H1 (cell line): ENCODE measurements at regions not wholly inside any gene's neighbourhood (a gene's known extent, or its start where the extent isn't known, plus 50 kb on each side); places are given as distances from the start of the nearest gene placed in this dataset.

Experiments
- CTCF ChIA-PET: fragments of 300-600 bp; sonication (Branson Sonifier 250); formaldehyde crosslinking; loops from one replicate; lab custom pipeline; 2021; ENCODE audit not compliant: partially characterized antibody; lab: Charles Lee
- POLR2A ChIA-PET: fragments of 300-600 bp; sonication (Branson Sonifier 250); formaldehyde crosslinking; loops from one replicate; lab custom pipeline; 2021; ENCODE audit warnings: inconsistent platforms; ENCODE audit not compliant: partially characterized antibody; lab: Charles Lee
- DNase-seq, 2 experiments: peaks; one replicate each; pipeline versions ENCODE4 v3.0.0 to v3.0.0-alpha.2; 2010 to 2022; ENCODE audit warnings: low spot score in 2 of 2, low read depth in 1 of 2, mixed read lengths in 1 of 2
- FAIRE-seq: peaks from 2 replicates; lab custom pipeline; 2011; peaks lifted over from hg19 to GRCh38; lab: Jason Lieb, UNC
- H2AFZ ChIP-seq: 2 replicates; pipeline ENCODE4 v1.8.1; 2012; ENCODE audit warnings: low read length, inconsistent platforms
- H2AK5ac ChIP-seq: 2 replicates; pipeline ENCODE4 v1.6.1; 2013; ENCODE audit warnings: low read depth, low read length
- H2BK120ac ChIP-seq: replicated peaks from 2 replicates; pipeline ENCODE3; 2013; ENCODE audit warnings: low read depth, low read length, inconsistent platforms
- H2BK12ac ChIP-seq: 2 replicates; pipeline ENCODE4 v1.6.1; 2013; ENCODE audit warnings: low read depth, low read length
- H2BK15ac ChIP-seq: 2 replicates; pipeline ENCODE4 v1.6.1; 2013; ENCODE audit warnings: low read length
- H2BK20ac ChIP-seq: 2 replicates; pipeline ENCODE4 v1.6.1; 2013; ENCODE audit warnings: low read length
- H2BK5ac ChIP-seq: 2 replicates; pipeline ENCODE4 v1.6.1; 2013; ENCODE audit warnings: low read depth, low read length
- H3K14ac ChIP-seq: 2 replicates; pipeline ENCODE4 v1.6.1; 2013; ENCODE audit warnings: inconsistent platforms; ENCODE audit not compliant: insufficient read length
- H3K18ac ChIP-seq: 2 replicates; pipeline ENCODE4 v1.6.1; 2013; ENCODE audit warnings: low read length; ENCODE audit errors: extremely low read depth
- H3K23ac ChIP-seq: 2 replicates; pipeline ENCODE4 v1.6.1; 2013; ENCODE audit warnings: inconsistent platforms; ENCODE audit not compliant: insufficient read length
- H3K23me2 ChIP-seq: 2 replicates; pipeline ENCODE4 v1.6.1; 2013; ENCODE audit warnings: low read depth, low read length
- H3K27ac ChIP-seq: 2 replicates; pipeline ENCODE4 v1.6.1; 2011; ENCODE audit warnings: low read depth, low read length, inconsistent platforms
- H3K27me3 ChIP-seq, 4 experiments: replicated peaks in 1 of 4; 1 replicate in 1 of 4; 2 replicates in 3 of 4; pipeline versions ENCODE4 v1.6.1 to v1.8.1; 2011 to 2013; ENCODE audit warnings: low read length in 3 of 4, mild to moderate bottlenecking in 3 of 4, inconsistent platforms in 2 of 4, mixed read lengths in 2 of 4, moderate library complexity in 1 of 4; ENCODE audit not compliant: control insufficient read depth in 3 of 4, insufficient read depth in 3 of 4; ENCODE audit errors: extremely low read depth in 1 of 4
- H3K36me3 ChIP-seq, 4 experiments: 2 replicates each; pipeline versions ENCODE4 v1.6.1 to v1.8.1; 2011 to 2013; ENCODE audit warnings: mild to moderate bottlenecking in 4 of 4, low read length in 3 of 4, moderate library complexity in 2 of 4, control low read depth in 1 of 4, inconsistent platforms in 1 of 4; ENCODE audit not compliant: insufficient read depth in 4 of 4, control insufficient read depth in 2 of 4
- H3K4ac ChIP-seq: replicated peaks from 2 replicates; pipeline ENCODE3; 2013; ENCODE audit warnings: low read length, low read depth, mixed read lengths, inconsistent platforms; ENCODE audit not compliant: insufficient read length
- H3K4me1 ChIP-seq, 4 experiments: replicated peaks in 1 of 4; 1 replicate in 1 of 4; 2 replicates in 3 of 4; pipeline versions ENCODE4 v1.6.1 to v1.8.1; 2011 to 2013; ENCODE audit warnings: low read length in 3 of 4, inconsistent platforms in 2 of 4, mixed read lengths in 1 of 4; ENCODE audit not compliant: insufficient read depth in 4 of 4, control insufficient read depth in 3 of 4
- H3K4me2 ChIP-seq, 2 experiments: 2 replicates each; pipeline versions ENCODE4 v1.6.1 to v1.8.1; 2011 to 2013; ENCODE audit warnings: low read depth in 2 of 2, low read length in 2 of 2, control low read depth in 1 of 2, inconsistent platforms in 1 of 2, mild to moderate bottlenecking in 1 of 2; ENCODE audit not compliant: insufficient read depth in 1 of 2
- H3K4me3 ChIP-seq, 4 experiments: fragments of 200-600, 300-600 bp in 1 of 4; sonication (generic), shearing (Covaris generic), sonication (Bioruptor Twin) in 1 of 4; 2 replicates each; pipeline versions ENCODE4 v1.5.1 to v1.8.1; 2011 to 2016; ENCODE audit warnings: low read length in 4 of 4, low read depth in 3 of 4, control low read depth in 2 of 4, inconsistent platforms in 2 of 4, mild to moderate bottlenecking in 2 of 4, mixed read lengths in 1 of 4, moderate library complexity in 1 of 4; ENCODE audit not compliant: insufficient read depth in 2 of 4; ENCODE audit errors: extremely low read depth in 1 of 4
- H3K56ac ChIP-seq: replicated peaks from 2 replicates; pipeline ENCODE3; 2013; ENCODE audit warnings: low read depth, mild to moderate bottlenecking, mixed read lengths, low read length, inconsistent platforms; ENCODE audit not compliant: insufficient read length
- H3K79me1 ChIP-seq: 2 replicates; pipeline ENCODE4 v1.6.1; 2013; ENCODE audit warnings: low read depth, low read length, control low read depth
- H3K79me2 ChIP-seq, 2 experiments: 2 replicates each; pipeline versions ENCODE4 v1.6.1 to v1.8.1; 2012 to 2013; ENCODE audit warnings: low read length in 2 of 2, mild to moderate bottlenecking in 2 of 2, inconsistent platforms in 1 of 2; ENCODE audit not compliant: insufficient read depth in 2 of 2, control insufficient read depth in 1 of 2
- H3K9ac ChIP-seq, 4 experiments: replicated peaks in 1 of 4; 1 replicate in 1 of 4; 2 replicates in 3 of 4; pipeline versions ENCODE4 v1.6.1 to v1.8.1; 2011 to 2013; ENCODE audit warnings: low read depth in 3 of 4, low read length in 3 of 4, control low read depth in 2 of 4, mild to moderate bottlenecking in 2 of 4, moderate library complexity in 2 of 4, inconsistent platforms in 1 of 4; ENCODE audit errors: extremely low read depth in 1 of 4
- H3K9me3 ChIP-seq, 2 experiments: 2 replicates each; pipeline versions ENCODE4 v1.6.1 to v1.8.1; 2012 to 2013; ENCODE audit warnings: mild to moderate bottlenecking in 2 of 2, moderate library complexity in 2 of 2, control low read depth in 1 of 2, inconsistent platforms in 1 of 2, low read depth in 1 of 2, low read length in 1 of 2, mixed read lengths in 1 of 2; ENCODE audit not compliant: insufficient read depth in 2 of 2
- H4K20me1 ChIP-seq, 2 experiments: replicated peaks in 1 of 2; 2 replicates each; pipeline versions ENCODE3 to v1.8.1; 2011 to 2013; ENCODE audit warnings: inconsistent platforms in 2 of 2, low read length in 2 of 2, mild to moderate bottlenecking in 1 of 2; ENCODE audit not compliant: insufficient read depth in 2 of 2, control insufficient read depth in 1 of 2
- H4K5ac ChIP-seq: 2 replicates; pipeline ENCODE4 v1.6.1; 2013; ENCODE audit warnings: low read length, low read depth, mixed read lengths, inconsistent platforms; ENCODE audit not compliant: insufficient read length
- H4K8ac ChIP-seq: 2 replicates; pipeline ENCODE4 v1.8.0; 2013; ENCODE audit warnings: mild to moderate bottlenecking, moderate library complexity, low read length, inconsistent platforms; ENCODE audit not compliant: insufficient read depth; ENCODE audit errors: extremely low read depth
- H4K91ac ChIP-seq: replicated peaks from 2 replicates; pipeline ENCODE3; 2013; ENCODE audit warnings: low read length, mixed read lengths, inconsistent platforms; ENCODE audit not compliant: insufficient read length
- JUND ChIP-seq: IDR thresholded peaks from 2 replicates; pipeline ENCODE4 v1.6.1; 2011; ENCODE audit warnings: mild to moderate bottlenecking, improper control_type of control experiment, low read length
- SIRT6 ChIP-seq: IDR thresholded peaks from one replicate; pipeline ENCODE4 v1.7.1; 2012; ENCODE audit warnings: low read length, inconsistent platforms
- WGBS, 2 experiments: shearing (Covaris generic) in 1 of 2; methylation state at CpG; one replicate each; pipeline versions ENCODE4 v1.1.6 to v1.1.7; 2013 to 2015; ENCODE audit warnings: low lambda C conversion rate in 2 of 2, mixed read lengths in 2 of 2, inconsistent platforms in 1 of 2, low coverage in 1 of 2, missing lambda C conversion rate in 1 of 2; ENCODE audit not compliant: insufficient replicate concordance in 2 of 2, insufficient coverage in 1 of 2, insufficient read length in 1 of 2; ENCODE audit errors: extremely low coverage in 1 of 2, missing lambda C conversion rate in 1 of 2; 5-methylcytosine and 5-hydroxymethylcytosine counted together

GRCh38 chr10:132482090-132482800, 55.3 kb upstream of the INPP5A start:
- no peak overlapping the region for H3K27ac ChIP-seq
- 91% methylated on average over 14 of the region's 14 CpGs; no CpG with 5 or more reads in 1 of the 2 experiments for WGBS, 2 experiments

More at GRCh38 chr10:132482090-132482800, 55.3 kb upstream of the INPP5A start:
- no peak overlapping the region for H3K4me3 ChIP-seq
- no peak overlapping the region for H3K4me2 ChIP-seq
- H2BK20ac ChIP-seq = no peak overlapping the region
- H4K91ac ChIP-seq = no peak overlapping the region
- H3K4me1 ChIP-seq = peaks cover 0 to 5% (median under 1%) of the 10 kb centered on the region in 4 experiments; a peak in 2 of 7 replicates
- no peak overlapping the region for H3K9ac ChIP-seq
- H3K56ac ChIP-seq = no peak overlapping the region
- no peaks in the 10 kb centered on the region for H3K9me3 ChIP-seq
- no peaks in the 10 kb centered on the region for H3K36me3 ChIP-seq
- H3K79me1 ChIP-seq = no peaks in the 10 kb centered on the region
- no peak overlapping the region for H2BK5ac ChIP-seq
- H4K8ac ChIP-seq = no peak overlapping the region
- no peak overlapping the region for H2BK12ac ChIP-seq
- ChIA-PET POLR2A (no interaction called here), CTCF (interaction anchor here (0.9 to 1.0 kb wide), 3 partner anchors 9 to 42 kb away, joined by 3 read pairs; no protein-coding TSS in a partner anchor)
- no peak overlapping the region for H3K18ac ChIP-seq
- H4K5ac ChIP-seq = no peak overlapping the region
- no peaks in the 10 kb centered on the region for H3K79me2 ChIP-seq
- no peaks in the 10 kb centered on the region for H4K20me1 ChIP-seq
- H3K14ac ChIP-seq = no peak overlapping the region
- H3K23me2 ChIP-seq = no peaks in the 10 kb centered on the region
- no peak overlapping the region for H3K23ac ChIP-seq
- DNase-seq (no peak), FAIRE-seq (no peak)
- no peak overlapping the region for H2AFZ ChIP-seq
- H3K27me3 ChIP-seq = peaks cover 0 to 4% (median 0%) of the 10 kb centered on the region in 4 experiments; a peak in 2 of 7 replicates
- H2BK120ac ChIP-seq = no peak overlapping the region
- H2AK5ac ChIP-seq = no peak overlapping the region
- no peak overlapping the region for H3K4ac ChIP-seq
- no peak overlapping the region for H2BK15ac ChIP-seq
- peak; percentile 52; the same call in 1 of the 2 replicates for TF ChIP-seq JUND
- TF ChIP-seq SIRT6 = no peak
